HCT116 (cell line): ENCODE measurements at regions not wholly inside any gene's neighbourhood (a gene's known extent, or its start where the extent isn't known, plus 50 kb on each side); places are given as distances from the start of the nearest gene placed in this dataset.

Experiments
- ATAC-seq: fragments of 200-7000 bp; cut with Tn5 transposase; 2 replicates; pipeline ENCODE4 v1.9.1; 2020; ENCODE audit warnings: mild to moderate bottlenecking, moderate library complexity
- BruUV-seq: library from RNA; stranded (reverse); fragments of 400-500 nt; replicated peaks from 2 replicates; lab custom pipeline; 2021; lab: Mats Ljungman, UMichigan
- CTCF ChIA-PET: fragments of 300-600 bp; sonication (Branson Sonifier 250); formaldehyde crosslinking; loops from one replicate; lab custom pipeline; 2021; ENCODE audit warnings: antibody characterized with exemption; lab: Charles Lee
- POLR2A ChIA-PET: fragments of 300-600, 350-600 bp; sonication (Branson Sonifier 250); formaldehyde crosslinking; loops from one replicate; lab custom pipeline; 2021; ENCODE audit warnings: antibody characterized with exemption; lab: Charles Lee
- RAD21 ChIA-PET, 2 experiments: fragments of 300-600 bp; sonication (Branson Sonifier 250); formaldehyde crosslinking; loops; one replicate each; lab custom pipeline; 2023; ENCODE audit warnings: low total read pairs in 2 of 2; ENCODE audit not compliant: uncharacterized antibody in 2 of 2, unreplicated experiment in 2 of 2, low non-redundant PET in 1 of 2; lab: Charles Lee
- DNase-seq: peaks from one replicate; pipeline ENCODE4 v3.0.0-alpha.2; 2010; ENCODE audit warnings: low read depth, low spot score
- H2AFZ ChIP-seq: fragments of 200-600 bp; shearing (Covaris generic), sonication (generic); 2 replicates; pipeline ENCODE4 v1.6.1; 2017; ENCODE audit warnings: low read depth, mixed run types, mixed read lengths, antibody characterized with exemption, low read length; ENCODE audit not compliant: poor library complexity, severe bottlenecking
- H3K27ac ChIP-seq: 2 replicates; pipeline ENCODE4 v1.5.1; 2012; ENCODE audit warnings: low read depth, low read length
- H3K27me3 ChIP-seq: fragments of 200-600 bp; sonication (generic); 2 replicates; pipeline ENCODE4 v1.6.1; 2016; ENCODE audit warnings: mixed run types, low read length, mixed read lengths; ENCODE audit not compliant: insufficient read depth
- H3K36me3 ChIP-seq, 2 experiments: fragments of 200-500 bp in 1 of 2; fragments of 200-600 bp in 1 of 2; sonication (Bioruptor generic) in 1 of 2; sonication (generic) in 1 of 2; 2 replicates each; pipeline versions ENCODE4 v1.5.1 to v1.6.1; 2014 to 2016; ENCODE audit warnings: low read length in 2 of 2, inconsistent platforms in 1 of 2, mixed read lengths in 1 of 2, mixed run types in 1 of 2; ENCODE audit not compliant: insufficient read depth in 2 of 2, control insufficient read depth in 1 of 2
- H3K4me1 ChIP-seq, 2 experiments: fragments of 200-600 bp in 1 of 2; sonication (generic) in 1 of 2; 2 replicates each; pipeline versions ENCODE4 v1.5.1 to v1.6.1; 2012 to 2017; ENCODE audit warnings: low read length in 2 of 2, inconsistent platforms in 1 of 2, mild to moderate bottlenecking in 1 of 2, mixed read lengths in 1 of 2, mixed run types in 1 of 2, moderate library complexity in 1 of 2; ENCODE audit not compliant: insufficient read depth in 2 of 2, control insufficient read depth in 1 of 2
- H3K4me2 ChIP-seq: fragments of 200-600 bp; sonication (generic); 2 replicates; pipeline ENCODE4 v1.6.1; 2017; ENCODE audit warnings: mixed run types, low read length, mixed read lengths
- H3K4me3 ChIP-seq, 2 experiments: fragments of 200-600 bp in 1 of 2; sonication (generic) in 1 of 2; replicated peaks in 1 of 2; 2 replicates each; pipeline ENCODE4 v1.5.1; 2011 to 2016; ENCODE audit warnings: low read length in 2 of 2, control low read depth in 1 of 2, low read depth in 1 of 2, mild to moderate bottlenecking in 1 of 2, mixed read lengths in 1 of 2, mixed run types in 1 of 2
- H3K79me2 ChIP-seq: fragments of 200-600 bp; sonication (generic); 2 replicates; pipeline ENCODE4 v1.6.1; 2017; ENCODE audit warnings: mild to moderate bottlenecking, mixed run types, low read length, moderate library complexity, mixed read lengths; ENCODE audit not compliant: insufficient read depth
- H3K9ac ChIP-seq: fragments of 200-600 bp; sonication (generic); 2 replicates; pipeline ENCODE4 v1.6.1; 2016; ENCODE audit warnings: low read length, mixed read lengths
- H3K9me2 ChIP-seq: fragments of 200-600 bp; sonication (generic), shearing (Covaris generic); 2 replicates; pipeline ENCODE4 v1.6.1; 2017; ENCODE audit warnings: mixed run types, mild to moderate bottlenecking, moderate library complexity; ENCODE audit not compliant: insufficient read depth
- H3K9me3 ChIP-seq, 2 experiments: fragments of 200-500 bp in 1 of 2; fragments of 200-600 bp in 1 of 2; sonication (Bioruptor generic) in 1 of 2; sonication (generic) in 1 of 2; 2 replicates each; pipeline ENCODE4 v1.6.1; 2014 to 2017; ENCODE audit warnings: low read length in 2 of 2, mixed read lengths in 2 of 2, inconsistent platforms in 1 of 2, low read depth in 1 of 2, mild to moderate bottlenecking in 1 of 2, mixed run types in 1 of 2, moderate library complexity in 1 of 2; ENCODE audit not compliant: control insufficient read depth in 1 of 2, insufficient read depth in 1 of 2
- H4K20me1 ChIP-seq: fragments of 200-600 bp; sonication (generic), shearing (Covaris generic); 2 replicates; pipeline ENCODE4 v1.6.1; 2017; ENCODE audit warnings: mixed run types, mild to moderate bottlenecking, moderate library complexity; ENCODE audit not compliant: insufficient read depth
- CBX3 ChIP-seq: IDR thresholded peaks from 2 replicates; pipeline ENCODE4 v1.6.1; 2012; ENCODE audit warnings: low read depth
- CEBPB ChIP-seq: IDR thresholded peaks from 2 replicates; pipeline ENCODE4 v1.6.1; 2012; ENCODE audit warnings: low read depth
- EGR1 ChIP-seq: IDR thresholded peaks from 2 replicates; pipeline ENCODE4 v1.6.1; 2012; ENCODE audit warnings: low read depth
- ELF1 ChIP-seq: IDR thresholded peaks from 2 replicates; pipeline ENCODE4 v1.6.1; 2012; ENCODE audit warnings: low read depth, borderline replicate concordance
- EZH2 ChIP-seq: fragments of 200-600 bp; sonication (generic); IDR thresholded peaks from 2 replicates; pipeline ENCODE4 v1.6.1; 2017; ENCODE audit warnings: antibody characterized with exemption, mixed run types
- JUND ChIP-seq: IDR thresholded peaks from 2 replicates; pipeline ENCODE4 v1.6.1; 2012
- POLR2AphosphoS5 ChIP-seq: IDR thresholded peaks from 2 replicates; pipeline ENCODE4 v1.6.1; 2011; ENCODE audit warnings: mild to moderate bottlenecking, low read depth, low read length, moderate library complexity
- SIN3A ChIP-seq: IDR thresholded peaks from 2 replicates; pipeline ENCODE4 v1.6.1; 2012; ENCODE audit warnings: low read depth
- SRF ChIP-seq: IDR thresholded peaks from 2 replicates; pipeline ENCODE4 v1.6.1; 2012; ENCODE audit warnings: low read depth
- YY1 ChIP-seq: IDR thresholded peaks from 2 replicates; pipeline ENCODE4 v1.6.1; 2011; ENCODE audit warnings: low read length, low read depth, moderate library complexity, mild to moderate bottlenecking; ENCODE audit not compliant: insufficient replicate concordance; ENCODE audit errors: extremely low read depth
- ZNF274 ChIP-seq: fragments of 200-500 bp; sonication (Bioruptor generic); IDR thresholded peaks from 2 replicates; pipeline ENCODE4 v1.6.1; 2014; ENCODE audit warnings: mild to moderate bottlenecking, low read depth, low read length, inconsistent platforms
- intact Hi-C: fragments of 100-400 bp; cut with micrococcal nuclease; formaldehyde crosslinking; loops from 2 replicates; pipeline ENCODE4 v1.10.0; 2022
- TF ChIP-seq, protein P1 (sequence below): IDR thresholded peaks from 2 replicates; pipeline ENCODE4 v1.6.1; 2012; ENCODE audit warnings: low read depth
- TF ChIP-seq, protein P2 (sequence below), 3 experiments: fragments of 200-600 bp in 1 of 3; sonication (generic) in 1 of 3; IDR thresholded peaks in 2 of 3; conservative IDR thresholded peaks in 1 of 3; 2 replicates each; pipeline ENCODE4 v1.5.1; 2012 to 2017; ENCODE audit warnings: low read depth in 2 of 3, low read length in 2 of 3, antibody characterized with exemption in 1 of 3, borderline replicate concordance in 1 of 3, control low read depth in 1 of 3, mild to moderate bottlenecking in 1 of 3, mixed read lengths in 1 of 3, mixed run types in 1 of 3, moderate library complexity in 1 of 3; ENCODE audit not compliant: insufficient read depth in 1 of 3
- TF ChIP-seq, protein P3 (sequence below): IDR thresholded peaks from 2 replicates; pipeline ENCODE4 v1.6.1; 2012

DNA sequence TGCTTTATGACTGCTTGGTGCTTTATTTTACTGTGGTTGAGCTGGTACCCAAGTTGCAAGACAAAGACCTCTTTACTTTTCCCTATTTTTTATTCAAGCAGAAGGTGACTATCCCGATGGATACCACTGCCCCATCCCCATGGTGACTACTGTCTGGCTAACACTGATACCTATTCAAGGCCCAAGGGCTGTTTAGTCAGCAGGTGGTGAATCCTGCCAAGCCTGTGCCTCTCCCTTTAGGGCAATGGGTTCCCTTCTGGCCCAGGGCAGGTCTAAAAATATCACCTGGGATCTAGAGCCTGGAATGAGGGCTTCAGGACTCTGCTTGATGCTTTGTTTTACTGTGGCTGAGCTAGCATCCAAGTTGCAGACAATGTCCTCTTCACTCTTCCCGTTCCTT lies 510.0 kb upstream of the GRAMD2B start (continued):
- TF ChIP-seq, protein P1, sequence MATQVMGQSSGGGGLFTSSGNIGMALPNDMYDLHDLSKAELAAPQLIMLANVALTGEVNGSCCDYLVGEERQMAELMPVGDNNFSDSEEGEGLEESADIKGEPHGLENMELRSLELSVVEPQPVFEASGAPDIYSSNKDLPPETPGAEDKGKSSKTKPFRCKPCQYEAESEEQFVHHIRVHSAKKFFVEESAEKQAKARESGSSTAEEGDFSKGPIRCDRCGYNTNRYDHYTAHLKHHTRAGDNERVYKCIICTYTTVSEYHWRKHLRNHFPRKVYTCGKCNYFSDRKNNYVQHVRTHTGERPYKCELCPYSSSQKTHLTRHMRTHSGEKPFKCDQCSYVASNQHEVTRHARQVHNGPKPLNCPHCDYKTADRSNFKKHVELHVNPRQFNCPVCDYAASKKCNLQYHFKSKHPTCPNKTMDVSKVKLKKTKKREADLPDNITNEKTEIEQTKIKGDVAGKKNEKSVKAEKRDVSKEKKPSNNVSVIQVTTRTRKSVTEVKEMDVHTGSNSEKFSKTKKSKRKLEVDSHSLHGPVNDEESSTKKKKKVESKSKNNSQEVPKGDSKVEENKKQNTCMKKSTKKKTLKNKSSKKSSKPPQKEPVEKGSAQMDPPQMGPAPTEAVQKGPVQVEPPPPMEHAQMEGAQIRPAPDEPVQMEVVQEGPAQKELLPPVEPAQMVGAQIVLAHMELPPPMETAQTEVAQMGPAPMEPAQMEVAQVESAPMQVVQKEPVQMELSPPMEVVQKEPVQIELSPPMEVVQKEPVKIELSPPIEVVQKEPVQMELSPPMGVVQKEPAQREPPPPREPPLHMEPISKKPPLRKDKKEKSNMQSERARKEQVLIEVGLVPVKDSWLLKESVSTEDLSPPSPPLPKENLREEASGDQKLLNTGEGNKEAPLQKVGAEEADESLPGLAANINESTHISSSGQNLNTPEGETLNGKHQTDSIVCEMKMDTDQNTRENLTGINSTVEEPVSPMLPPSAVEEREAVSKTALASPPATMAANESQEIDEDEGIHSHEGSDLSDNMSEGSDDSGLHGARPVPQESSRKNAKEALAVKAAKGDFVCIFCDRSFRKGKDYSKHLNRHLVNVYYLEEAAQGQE: no peak
- TF ChIP-seq, protein P2, sequence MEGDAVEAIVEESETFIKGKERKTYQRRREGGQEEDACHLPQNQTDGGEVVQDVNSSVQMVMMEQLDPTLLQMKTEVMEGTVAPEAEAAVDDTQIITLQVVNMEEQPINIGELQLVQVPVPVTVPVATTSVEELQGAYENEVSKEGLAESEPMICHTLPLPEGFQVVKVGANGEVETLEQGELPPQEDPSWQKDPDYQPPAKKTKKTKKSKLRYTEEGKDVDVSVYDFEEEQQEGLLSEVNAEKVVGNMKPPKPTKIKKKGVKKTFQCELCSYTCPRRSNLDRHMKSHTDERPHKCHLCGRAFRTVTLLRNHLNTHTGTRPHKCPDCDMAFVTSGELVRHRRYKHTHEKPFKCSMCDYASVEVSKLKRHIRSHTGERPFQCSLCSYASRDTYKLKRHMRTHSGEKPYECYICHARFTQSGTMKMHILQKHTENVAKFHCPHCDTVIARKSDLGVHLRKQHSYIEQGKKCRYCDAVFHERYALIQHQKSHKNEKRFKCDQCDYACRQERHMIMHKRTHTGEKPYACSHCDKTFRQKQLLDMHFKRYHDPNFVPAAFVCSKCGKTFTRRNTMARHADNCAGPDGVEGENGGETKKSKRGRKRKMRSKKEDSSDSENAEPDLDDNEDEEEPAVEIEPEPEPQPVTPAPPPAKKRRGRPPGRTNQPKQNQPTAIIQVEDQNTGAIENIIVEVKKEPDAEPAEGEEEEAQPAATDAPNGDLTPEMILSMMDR (IDR thresholded peaks at IDR 0.05 in 2 of 3, conservative IDR thresholded peaks at IDR 0.05 in 1 of 3; ENCODE audit: borderline replicate concordance in 1 of 3, insufficient read depth in 1 of 3, low read depth in 2 of 3, low read length in 2 of 3): no peak
- TF ChIP-seq SIN3A (no peak), EGR1 (no peak)

DNA sequence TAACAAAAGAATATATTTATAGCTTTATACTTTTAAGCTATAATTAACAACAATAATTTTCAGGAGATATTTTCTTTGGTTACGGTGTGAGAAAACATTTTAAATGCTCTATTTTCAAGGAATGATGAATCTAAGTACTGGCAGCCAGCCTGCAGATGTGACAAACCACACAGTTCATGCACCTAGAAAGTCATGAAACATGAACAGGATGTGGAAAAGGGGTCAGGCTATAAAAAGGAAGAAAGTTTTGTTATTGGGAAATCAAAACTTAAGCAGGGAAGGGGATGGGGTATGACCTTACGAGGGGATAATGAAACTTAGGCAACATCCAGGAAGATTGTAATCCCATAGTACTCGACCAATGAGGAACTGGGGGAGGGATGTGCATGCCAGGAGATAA lies 508.7 kb upstream of the GRAMD2B start:
- ChIA-PET POLR2A (no interaction called here), CTCF (no interaction called here), RAD21 (no interaction called here)
- ATAC-seq (no peak), DNase-seq (no peak)
- no TSS peak for BruUV-seq
- Histone ChIP-seq H3K9me2 (no peaks in the 10 kb centered on the region), H3K4me2 (no peak overlapping the region), H3K27me3 (no peaks in the 10 kb centered on the region), H3K4me3 (no peak overlapping the region), H4K20me1 (no peaks in the 10 kb centered on the region), H3K79me2 (no peaks in the 10 kb centered on the region), H3K36me3 (no peaks in the 10 kb centered on the region), H2AFZ (no peak overlapping the region), H3K9me3 (no peaks in the 10 kb centered on the region), H3K9ac (no peak overlapping the region), H3K4me1 (no peaks in the 10 kb centered on the region), H3K27ac (no peak overlapping the region)
- intact Hi-C loops: no loop called here
- TF ChIP-seq JUND (no peak), CBX3 (no peak), POLR2AphosphoS5 (no peak), SIN3A (no peak), SRF (no peak), CEBPB (no peak), EGR1 (no peak), ELF1 (no peak), ZNF274 (no peak), YY1 (no peak), EZH2 (no peak)
- TF ChIP-seq, protein P3, sequence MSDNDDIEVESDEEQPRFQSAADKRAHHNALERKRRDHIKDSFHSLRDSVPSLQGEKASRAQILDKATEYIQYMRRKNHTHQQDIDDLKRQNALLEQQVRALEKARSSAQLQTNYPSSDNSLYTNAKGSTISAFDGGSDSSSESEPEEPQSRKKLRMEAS: no peak
- TF ChIP-seq, protein P1: no peak
